Parathyroid adenoma (tissue), 2 donors: ENCODE measurements at regions not wholly inside any gene's neighbourhood (a gene's known extent, or its start where the extent isn't known, plus 50 kb on each side); places are given as distances from the start of the nearest gene placed in this dataset.

Source experiments
- H2AFZ ChIP-seq: fragments of 300-600 bp; sonication (generic); one replicate; pipeline ENCODE4 v1.7.0; 2017; ENCODE audit warnings: antibody characterized with exemption, mild to moderate bottlenecking
- H3K27ac ChIP-seq: fragments of 300-600 bp; sonication (generic); one replicate; pipeline ENCODE4 v1.7.0; 2017
- H3K27me3 ChIP-seq: fragments of 300-600 bp; sonication (generic); one replicate; pipeline ENCODE4 v1.7.0; 2017; ENCODE audit warnings: low read length; ENCODE audit not compliant: control insufficient read depth, insufficient read depth
- H3K36me3 ChIP-seq: fragments of 300-600 bp; sonication (generic); one replicate; pipeline ENCODE4 v1.7.0; 2017; ENCODE audit warnings: low read length; ENCODE audit not compliant: control insufficient read depth, insufficient read depth
- H3K4me1 ChIP-seq: fragments of 300-600 bp; sonication (generic); one replicate; pipeline ENCODE4 v1.7.0; 2017; ENCODE audit warnings: control low read depth
- H3K4me2 ChIP-seq: fragments of 300-600 bp; sonication (generic); one replicate; pipeline ENCODE4 v1.7.0; 2017; ENCODE audit warnings: low read length
- H3K4me3 ChIP-seq: fragments of 300-600 bp; sonication (generic); one replicate; pipeline ENCODE4 v1.7.0; 2017; ENCODE audit warnings: low read depth, low read length
- H3K79me2 ChIP-seq: fragments of 300-600 bp; sonication (generic); one replicate; pipeline ENCODE4 v1.7.0; 2017; ENCODE audit warnings: control low read depth
- H3K9ac ChIP-seq: fragments of 300-600 bp; sonication (generic); one replicate; pipeline ENCODE4 v1.7.0; 2017; ENCODE audit warnings: mild to moderate bottlenecking
- H3K9me3 ChIP-seq: fragments of 300-600 bp; sonication (generic); one replicate; pipeline ENCODE4 v1.7.0; 2017; ENCODE audit warnings: low read length; ENCODE audit not compliant: control insufficient read depth
- CTCF ChIP-seq: fragments of 300-600 bp; sonication (generic); IDR thresholded peaks from one replicate; pipeline ENCODE4 v1.7.0; 2017; ENCODE audit warnings: antibody characterized with exemption, mild to moderate bottlenecking
- donor health status: primary hyperparathyroidism.

- H3K9ac ChIP-seq = no peak overlapping the region
- no peak overlapping the region for H3K4me3 ChIP-seq
- TF ChIP-seq CTCF = no peak
- no peak overlapping the region for H3K4me2 ChIP-seq
- H3K9me3 ChIP-seq = no peaks in the 10 kb centered on the region
- no peaks in the 10 kb centered on the region for H3K79me2 ChIP-seq
- H3K4me1 ChIP-seq = peaks cover 10% of the 10 kb centered on the region
- H3K36me3 ChIP-seq = no peaks in the 10 kb centered on the region
- no peak overlapping the region for H2AFZ ChIP-seq
- no peak overlapping the region for H3K27ac ChIP-seq
- no peaks in the 10 kb centered on the region for H3K27me3 ChIP-seq
Observed at GRCh38 chr7:54879776-54880175, 120.8 kb upstream of the SEC61G start.

- no peak for TF ChIP-seq CTCF
- Histone ChIP-seq H3K4me2 (no peak overlapping the region), H2AFZ (no peak overlapping the region), H3K4me3 (no peak overlapping the region), H3K4me1 (peaks cover 10% of the 10 kb centered on the region), H3K9ac (no peak overlapping the region), H3K27me3 (no peaks in the 10 kb centered on the region), H3K79me2 (no peaks in the 10 kb centered on the region), H3K27ac (no peak overlapping the region), H3K36me3 (no peaks in the 10 kb centered on the region), H3K9me3 (no peaks in the 10 kb centered on the region)
Observed at GRCh38 chr7:54880326-54880989, 121.4 kb upstream of the SEC61G start.

GRCh38 chr7:54881816-54882520, 123.0 kb upstream of the SEC61G start:
- Histone ChIP-seq H2AFZ (no peak overlapping the region), H3K9me3 (no peaks in the 10 kb centered on the region), H3K4me3 (no peak overlapping the region), H3K27ac (no peak overlapping the region), H3K4me2 (no peak overlapping the region), H3K9ac (no peak overlapping the region), H3K4me1 (peaks cover 10% of the 10 kb centered on the region), H3K36me3 (no peaks in the 10 kb centered on the region), H3K27me3 (no peaks in the 10 kb centered on the region), H3K79me2 (no peaks in the 10 kb centered on the region)
- no peak for TF ChIP-seq CTCF

GRCh38 chr7:54882694-54883093, 123.7 kb upstream of the SEC61G start:
- no peaks in the 10 kb centered on the region for H3K9me3 ChIP-seq
- H3K36me3 ChIP-seq = no peaks in the 10 kb centered on the region
- H3K4me3 ChIP-seq = no peak overlapping the region
- no peak for TF ChIP-seq CTCF
- no peak overlapping the region for H2AFZ ChIP-seq
- no peaks in the 10 kb centered on the region for H3K79me2 ChIP-seq
- no peaks in the 10 kb centered on the region for H3K27me3 ChIP-seq
- H3K27ac ChIP-seq = no peak overlapping the region
- H3K4me2 ChIP-seq = no peak overlapping the region
- peaks cover 10% of the 10 kb centered on the region for H3K4me1 ChIP-seq
- H3K9ac ChIP-seq = no peak overlapping the region

- H3K4me1 ChIP-seq = peaks cover 4% of the 10 kb centered on the region
- H3K9ac ChIP-seq = no peak overlapping the region
- no peaks in the 10 kb centered on the region for H3K79me2 ChIP-seq
- no peaks in the 10 kb centered on the region for H3K36me3 ChIP-seq
- H3K4me3 ChIP-seq = no peak overlapping the region
- no peak overlapping the region for H3K4me2 ChIP-seq
- TF ChIP-seq CTCF = no peak
- no peaks in the 10 kb centered on the region for H3K9me3 ChIP-seq
- no peak overlapping the region for H3K27ac ChIP-seq
- no peak overlapping the region for H2AFZ ChIP-seq
- H3K27me3 ChIP-seq = no peaks in the 10 kb centered on the region
Observed at GRCh38 chr7:54883576-54883975, 124.6 kb upstream of the SEC61G start.
